Panc1 (cell line): ENCODE measurements at regions not wholly inside any gene's neighbourhood (a gene's known extent, or its start where the extent isn't known, plus 50 kb on each side); places are given as distances from the start of the nearest gene placed in this dataset.

Source experiments
- POLR2AphosphoS5 ChIP-seq: IDR thresholded peaks from 2 replicates; pipeline ENCODE4 v1.6.1; 2012; ENCODE audit warnings: mild to moderate bottlenecking, low read depth, low read length, moderate library complexity
- SIN3A ChIP-seq: IDR thresholded peaks from 2 replicates; pipeline ENCODE4 v1.6.1; 2012; ENCODE audit warnings: low read depth, mild to moderate bottlenecking, low read length, moderate library complexity, borderline replicate concordance; ENCODE audit not compliant: insufficient read depth
- TF ChIP-seq, protein P1 (sequence below): fragments of 450-650 bp; IDR thresholded peaks from 2 replicates; pipeline ENCODE4 v1.5.1; 2017; ENCODE audit warnings: mild to moderate bottlenecking

DNA sequence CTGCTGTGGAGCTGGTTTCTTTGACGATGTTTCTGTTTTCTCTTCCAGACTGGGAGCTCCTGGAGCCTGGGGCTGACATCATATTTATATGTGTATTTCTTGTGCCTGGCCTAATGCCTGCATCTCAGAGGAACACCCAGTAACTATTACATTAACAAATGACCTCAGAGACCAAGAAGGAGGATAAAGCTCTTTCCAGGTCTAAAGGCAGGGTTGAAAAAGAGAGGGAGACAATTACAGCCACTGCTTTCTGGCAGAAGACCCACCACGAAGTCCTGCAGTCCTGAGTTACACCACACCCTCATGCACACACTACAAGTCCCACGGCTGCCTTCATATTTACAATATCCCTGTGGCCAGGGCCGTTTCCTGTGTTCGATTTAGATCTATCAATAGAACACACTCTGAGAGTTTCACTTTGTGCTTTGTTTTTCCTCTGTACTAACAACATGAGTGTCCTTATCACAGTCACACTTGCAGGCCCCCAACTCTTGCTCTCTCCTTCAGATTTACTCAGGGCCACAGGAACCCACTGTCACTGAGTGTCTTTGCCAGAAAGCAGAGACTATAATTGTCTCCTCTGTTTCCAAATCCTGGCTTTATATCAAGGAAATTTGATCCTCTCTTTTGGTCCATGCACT lies 535.5 kb downstream of the MID1IP1 start:
- TF ChIP-seq, protein P1, sequence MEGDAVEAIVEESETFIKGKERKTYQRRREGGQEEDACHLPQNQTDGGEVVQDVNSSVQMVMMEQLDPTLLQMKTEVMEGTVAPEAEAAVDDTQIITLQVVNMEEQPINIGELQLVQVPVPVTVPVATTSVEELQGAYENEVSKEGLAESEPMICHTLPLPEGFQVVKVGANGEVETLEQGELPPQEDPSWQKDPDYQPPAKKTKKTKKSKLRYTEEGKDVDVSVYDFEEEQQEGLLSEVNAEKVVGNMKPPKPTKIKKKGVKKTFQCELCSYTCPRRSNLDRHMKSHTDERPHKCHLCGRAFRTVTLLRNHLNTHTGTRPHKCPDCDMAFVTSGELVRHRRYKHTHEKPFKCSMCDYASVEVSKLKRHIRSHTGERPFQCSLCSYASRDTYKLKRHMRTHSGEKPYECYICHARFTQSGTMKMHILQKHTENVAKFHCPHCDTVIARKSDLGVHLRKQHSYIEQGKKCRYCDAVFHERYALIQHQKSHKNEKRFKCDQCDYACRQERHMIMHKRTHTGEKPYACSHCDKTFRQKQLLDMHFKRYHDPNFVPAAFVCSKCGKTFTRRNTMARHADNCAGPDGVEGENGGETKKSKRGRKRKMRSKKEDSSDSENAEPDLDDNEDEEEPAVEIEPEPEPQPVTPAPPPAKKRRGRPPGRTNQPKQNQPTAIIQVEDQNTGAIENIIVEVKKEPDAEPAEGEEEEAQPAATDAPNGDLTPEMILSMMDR: no peak
- TF ChIP-seq SIN3A: no peak
- no peak for TF ChIP-seq POLR2AphosphoS5
